DMS53 (cell line): ENCODE measurements at regions not wholly inside any gene's neighbourhood (a gene's known extent, or its start where the extent isn't known, plus 50 kb on each side); places are given as distances from the start of the nearest gene placed in this dataset.

Source experiments
- DNase-seq: peaks from one replicate; lab custom pipeline; 2025; lab: John Stamatoyannopoulos, UW

- DNase-seq = peak; percentile 31
These were observed 256.1 kb upstream of the UBASH3B start for GRCh38 chr11:122399375-122399774.

GRCh38 chr11:122398851-122399250, 256.7 kb upstream of the UBASH3B start:
- DNase-seq = no peak

GRCh38 chr11:122398167-122398566, 257.4 kb upstream of the UBASH3B start:
- no peak for DNase-seq

- no peak for DNase-seq
These were observed 260.2 kb upstream of the UBASH3B start for GRCh38 chr11:122395282-122395681.

GRCh38 chr11:122394313-122394712, 261.2 kb upstream of the UBASH3B start:
- DNase-seq = no peak

- DNase-seq = no peak
These were observed 262.2 kb upstream of the UBASH3B start for GRCh38 chr11:122393209-122393860.

- no peak for DNase-seq
These were observed 263.0 kb upstream of the UBASH3B start for GRCh38 chr11:122392508-122392907.

GRCh38 chr11:122391049-122391448, 264.5 kb upstream of the UBASH3B start:
- DNase-seq = no peak

- DNase-seq = no peak
These were observed 267.2 kb upstream of the BLID start for GRCh38 chr11:122383186-122383585.

GRCh38 chr11:122375687-122376399, 259.8 kb upstream of the BLID start:
- no peak for DNase-seq

GRCh38 chr11:122368796-122369195, 252.8 kb upstream of the BLID start:
- DNase-seq = no peak

- DNase-seq = no peak
These were observed 251.8 kb upstream of the BLID start for GRCh38 chr11:122367809-122368231.

GRCh38 chr11:122365610-122366360, 249.8 kb upstream of the BLID start:
- no peak for DNase-seq

- DNase-seq = peak; percentile 11
These were observed 247.3 kb upstream of the BLID start for GRCh38 chr11:122363296-122363695.

GRCh38 chr11:122362381-122362780, 246.4 kb upstream of the BLID start:
- no peak for DNase-seq

GRCh38 chr11:122360875-122361274, 244.9 kb upstream of the BLID start:
- DNase-seq = peak; percentile 9

GRCh38 chr11:122359081-122359571, 243.1 kb upstream of the BLID start:
- DNase-seq = no peak

GRCh38 chr11:122358292-122358691, 242.3 kb upstream of the BLID start:
- DNase-seq = no peak

- no peak for DNase-seq
These were observed 240.0 kb upstream of the BLID start for GRCh38 chr11:122355968-122356367.

GRCh38 chr11:122354025-122354697, 238.1 kb upstream of the BLID start:
- no peak for DNase-seq

- no peak for DNase-seq
These were observed 237.5 kb upstream of the BLID start for GRCh38 chr11:122353561-122353960.
